ENCODE measurements at regions not wholly inside any gene's neighbourhood (a gene's known extent, or its start where the extent isn't known, plus 50 kb on each side); places are given as distances from the start of the nearest gene placed in this dataset.

GRCh38 chr2:220504938-220505503, 877.6 kb downstream of the SLC4A3 start:
- H3K9me3 ChIP-seq (ENCODE audit: insufficient read depth, low read depth, low read length): no peaks in the 10 kb centered on the region; the same call in 1 of the 2 replicates
- no peaks in the 10 kb centered on the region for H3F3A ChIP-seq (ENCODE audit: low read depth)
- H3K4me3 ChIP-seq (ENCODE audit: low read length, poor library complexity, severe bottlenecking): no peak overlapping the region
- no peak for TF ChIP-seq CTCF (conservative IDR thresholded peaks at IDR 0.05; ENCODE audit: low read length)
- TF ChIP-seq EZH2phosphoT487 (IDR thresholded peaks at IDR 0.05; ENCODE audit: borderline replicate concordance): no peak
- H4K20me1 ChIP-seq (ENCODE audit: insufficient read depth, low read length, poor library complexity, severe bottlenecking): no peaks in the 10 kb centered on the region
- no peaks in the 10 kb centered on the region for H3K79me2 ChIP-seq (ENCODE audit: insufficient read depth, low read length)
- no peaks in the 10 kb centered on the region for H3K4me1 ChIP-seq (ENCODE audit: insufficient read depth, low read length, poor library complexity, severe bottlenecking)
- no peaks in the 10 kb centered on the region for H3K27me3 ChIP-seq (ENCODE audit: insufficient read depth, low read length, poor library complexity, severe bottlenecking)
- H3K9ac ChIP-seq (ENCODE audit: low read depth, low read length, poor library complexity, severe bottlenecking): no peak overlapping the region
- no peak overlapping the region for H3K4me2 ChIP-seq (ENCODE audit: low read depth, low read length, poor library complexity, severe bottlenecking)
- no peak overlapping the region for H2AFZ ChIP-seq (ENCODE audit: low read length)
- no peaks in the 10 kb centered on the region for H3K9me2 ChIP-seq (replicated peaks; ENCODE audit: low read depth, low read length)
- H3K36me3 ChIP-seq (ENCODE audit: insufficient read depth, low read length): no peaks in the 10 kb centered on the region

DNA sequence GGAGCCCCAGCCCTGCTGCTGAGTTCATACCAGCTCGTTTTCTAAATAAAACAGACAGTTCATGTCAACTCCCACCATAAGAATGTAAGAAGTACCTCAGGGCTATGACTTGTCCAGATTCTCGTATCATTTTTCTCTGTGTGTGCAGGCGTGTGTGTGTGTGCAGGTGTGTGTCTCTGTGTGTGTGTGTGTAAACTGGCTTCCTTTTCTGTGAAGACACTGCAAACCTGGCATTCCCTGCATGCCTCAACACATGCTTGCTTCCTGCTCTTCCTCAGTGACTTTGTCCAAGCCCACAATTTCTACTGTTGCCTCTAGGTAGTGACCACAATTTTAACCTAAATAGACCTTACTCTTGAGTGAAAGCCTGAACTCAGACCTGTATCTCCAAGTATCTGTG, 879.0 kb downstream of the SLC4A3 start:
- no peaks in the 10 kb centered on the region for H4K20me1 ChIP-seq (ENCODE audit: insufficient read depth, low read length, poor library complexity, severe bottlenecking)
- no peaks in the 10 kb centered on the region for H3K4me1 ChIP-seq (ENCODE audit: insufficient read depth, low read length, poor library complexity, severe bottlenecking)
- H3K9me2 ChIP-seq (replicated peaks; ENCODE audit: low read depth, low read length): no peaks in the 10 kb centered on the region
- no peak overlapping the region for H3K4me3 ChIP-seq (ENCODE audit: low read length, poor library complexity, severe bottlenecking)
- H3K9me3 ChIP-seq (ENCODE audit: insufficient read depth, low read depth, low read length): no peaks in the 10 kb centered on the region; the same call in 1 of the 2 replicates
- H2AFZ ChIP-seq (ENCODE audit: low read length): no peak overlapping the region
- no peak overlapping the region for H3K4me2 ChIP-seq (ENCODE audit: low read depth, low read length, poor library complexity, severe bottlenecking)
- TF ChIP-seq EZH2phosphoT487 (IDR thresholded peaks at IDR 0.05; ENCODE audit: borderline replicate concordance) (no peak), CTCF (conservative IDR thresholded peaks at IDR 0.05; ENCODE audit: low read length) (no peak)
- H3K27me3 ChIP-seq (ENCODE audit: insufficient read depth, low read length, poor library complexity, severe bottlenecking): no peaks in the 10 kb centered on the region
- H3K79me2 ChIP-seq (ENCODE audit: insufficient read depth, low read length): no peaks in the 10 kb centered on the region
- no peaks in the 10 kb centered on the region for H3F3A ChIP-seq (ENCODE audit: low read depth)
- H3K36me3 ChIP-seq (ENCODE audit: insufficient read depth, low read length): no peaks in the 10 kb centered on the region
- no peak overlapping the region for H3K9ac ChIP-seq (ENCODE audit: low read depth, low read length, poor library complexity, severe bottlenecking)

GRCh38 chr2:220509096-220509757, 881.8 kb downstream of the SLC4A3 start:
- H3K4me1 ChIP-seq (ENCODE audit: insufficient read depth, low read length, poor library complexity, severe bottlenecking): no peaks in the 10 kb centered on the region
- no peak overlapping the region for H3K4me3 ChIP-seq (ENCODE audit: low read length, poor library complexity, severe bottlenecking)
- no peaks in the 10 kb centered on the region for H3K9me2 ChIP-seq (replicated peaks; ENCODE audit: low read depth, low read length)
- no peaks in the 10 kb centered on the region for H3K27me3 ChIP-seq (ENCODE audit: insufficient read depth, low read length, poor library complexity, severe bottlenecking)
- TF ChIP-seq EZH2phosphoT487 (IDR thresholded peaks at IDR 0.05; ENCODE audit: borderline replicate concordance) (no peak), CTCF (conservative IDR thresholded peaks at IDR 0.05; ENCODE audit: low read length) (no peak)
- no peak overlapping the region for H3K4me2 ChIP-seq (ENCODE audit: low read depth, low read length, poor library complexity, severe bottlenecking)
- no peaks in the 10 kb centered on the region for H3F3A ChIP-seq (ENCODE audit: low read depth)
- no peaks in the 10 kb centered on the region for H4K20me1 ChIP-seq (ENCODE audit: insufficient read depth, low read length, poor library complexity, severe bottlenecking)
- H3K9ac ChIP-seq (ENCODE audit: low read depth, low read length, poor library complexity, severe bottlenecking): no peak overlapping the region
- no peaks in the 10 kb centered on the region for H3K36me3 ChIP-seq (ENCODE audit: insufficient read depth, low read length)
- H2AFZ ChIP-seq (ENCODE audit: low read length): no peak overlapping the region
- H3K79me2 ChIP-seq (ENCODE audit: insufficient read depth, low read length): no peaks in the 10 kb centered on the region
- H3K9me3 ChIP-seq (ENCODE audit: insufficient read depth, low read depth, low read length): no peaks in the 10 kb centered on the region; the same call in 1 of the 2 replicates

All from Loucy (cell line).